ENCODE measurements at regions not wholly inside any gene's neighbourhood (a gene's known extent, or its start where the extent isn't known, plus 50 kb on each side); places are given as distances from the start of the nearest gene placed in this dataset.

- no peak for TF ChIP-seq POLR2A (IDR thresholded peaks at IDR 0.05)
- TF ChIP-seq, protein P1, sequence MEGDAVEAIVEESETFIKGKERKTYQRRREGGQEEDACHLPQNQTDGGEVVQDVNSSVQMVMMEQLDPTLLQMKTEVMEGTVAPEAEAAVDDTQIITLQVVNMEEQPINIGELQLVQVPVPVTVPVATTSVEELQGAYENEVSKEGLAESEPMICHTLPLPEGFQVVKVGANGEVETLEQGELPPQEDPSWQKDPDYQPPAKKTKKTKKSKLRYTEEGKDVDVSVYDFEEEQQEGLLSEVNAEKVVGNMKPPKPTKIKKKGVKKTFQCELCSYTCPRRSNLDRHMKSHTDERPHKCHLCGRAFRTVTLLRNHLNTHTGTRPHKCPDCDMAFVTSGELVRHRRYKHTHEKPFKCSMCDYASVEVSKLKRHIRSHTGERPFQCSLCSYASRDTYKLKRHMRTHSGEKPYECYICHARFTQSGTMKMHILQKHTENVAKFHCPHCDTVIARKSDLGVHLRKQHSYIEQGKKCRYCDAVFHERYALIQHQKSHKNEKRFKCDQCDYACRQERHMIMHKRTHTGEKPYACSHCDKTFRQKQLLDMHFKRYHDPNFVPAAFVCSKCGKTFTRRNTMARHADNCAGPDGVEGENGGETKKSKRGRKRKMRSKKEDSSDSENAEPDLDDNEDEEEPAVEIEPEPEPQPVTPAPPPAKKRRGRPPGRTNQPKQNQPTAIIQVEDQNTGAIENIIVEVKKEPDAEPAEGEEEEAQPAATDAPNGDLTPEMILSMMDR (IDR thresholded peaks at IDR 0.05): no peak
- TF ChIP-seq POLR2AphosphoS5 (IDR thresholded peaks at IDR 0.05): no peak
Measured at GRCh38 chr9:109919736-109920408, 139.9 kb downstream of the PALM2AKAP2 start.
